ENCODE measurements at regions not wholly inside any gene's neighbourhood (a gene's known extent, or its start where the extent isn't known, plus 50 kb on each side); places are given as distances from the start of the nearest gene placed in this dataset.

DNA sequence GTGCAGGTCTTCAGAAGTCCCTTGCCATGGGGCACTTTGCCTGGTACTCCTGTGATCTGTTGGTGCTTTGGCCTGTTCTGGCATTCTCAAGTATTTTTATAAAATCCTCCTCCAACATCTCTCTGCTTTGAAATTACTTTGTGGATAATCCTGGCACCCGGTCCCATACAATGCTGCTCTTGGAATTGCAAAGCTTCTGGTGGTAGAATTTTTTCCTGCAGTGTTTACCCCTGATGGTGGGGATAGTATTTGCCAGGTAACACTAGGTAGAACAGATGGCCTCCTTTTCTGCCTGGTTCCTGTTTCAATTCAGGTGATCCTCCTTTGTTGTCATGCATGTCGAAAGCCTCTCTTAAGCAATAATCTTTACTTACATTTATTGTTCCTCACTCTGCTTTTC, 109.8 kb upstream of the ATP10B start:
- H2AFZ ChIP-seq (ENCODE audit: control insufficient read depth, low read length): no peak overlapping the region
- H3K9me3 ChIP-seq (ENCODE audit: control insufficient read depth, low read depth, low read length): no peaks in the 10 kb centered on the region
- dilution Hi-C loops (cut with MboI; ENCODE audit: extremely low pct_ligation_motif_present, low sequenced_read_pairs): no loop called here
- no peaks in the 10 kb centered on the region for H4K20me1 ChIP-seq (ENCODE audit: control insufficient read depth, extremely low read depth, insufficient read depth, low read length)
- no peaks in the 10 kb centered on the region for H3K36me3 ChIP-seq (ENCODE audit: control insufficient read depth in 2 of 2, extremely low read depth in 1 of 2, insufficient read depth in 2 of 2, low read length in 2 of 2)
- peaks cover 23% of the 10 kb centered on the region for H3K4me1 ChIP-seq (ENCODE audit: control insufficient read depth, extremely low read depth, insufficient read depth, low read length)
- H3K9me1 ChIP-seq (ENCODE audit: control insufficient read depth, extremely low read depth, insufficient read depth, low read length): no peaks in the 10 kb centered on the region
- no peak for FAIRE-seq
- H3K9ac ChIP-seq (ENCODE audit: control insufficient read depth, extremely low read depth, insufficient read depth, low read length): no peak overlapping the region
- H3K79me2 ChIP-seq (ENCODE audit: control insufficient read depth, insufficient read depth, low read length): no peaks in the 10 kb centered on the region
- H3K27ac ChIP-seq (ENCODE audit: control insufficient read depth, insufficient read depth, low read length): no peak overlapping the region
- no peaks in the 10 kb centered on the region for H3K27me3 ChIP-seq (ENCODE audit: control insufficient read depth, extremely low read depth, insufficient read depth, low read length)
- H3K4me2 ChIP-seq (ENCODE audit: control insufficient read depth, extremely low read depth, insufficient read depth, low read depth, low read length): no peak overlapping the region
- TF ChIP-seq, protein P1, sequence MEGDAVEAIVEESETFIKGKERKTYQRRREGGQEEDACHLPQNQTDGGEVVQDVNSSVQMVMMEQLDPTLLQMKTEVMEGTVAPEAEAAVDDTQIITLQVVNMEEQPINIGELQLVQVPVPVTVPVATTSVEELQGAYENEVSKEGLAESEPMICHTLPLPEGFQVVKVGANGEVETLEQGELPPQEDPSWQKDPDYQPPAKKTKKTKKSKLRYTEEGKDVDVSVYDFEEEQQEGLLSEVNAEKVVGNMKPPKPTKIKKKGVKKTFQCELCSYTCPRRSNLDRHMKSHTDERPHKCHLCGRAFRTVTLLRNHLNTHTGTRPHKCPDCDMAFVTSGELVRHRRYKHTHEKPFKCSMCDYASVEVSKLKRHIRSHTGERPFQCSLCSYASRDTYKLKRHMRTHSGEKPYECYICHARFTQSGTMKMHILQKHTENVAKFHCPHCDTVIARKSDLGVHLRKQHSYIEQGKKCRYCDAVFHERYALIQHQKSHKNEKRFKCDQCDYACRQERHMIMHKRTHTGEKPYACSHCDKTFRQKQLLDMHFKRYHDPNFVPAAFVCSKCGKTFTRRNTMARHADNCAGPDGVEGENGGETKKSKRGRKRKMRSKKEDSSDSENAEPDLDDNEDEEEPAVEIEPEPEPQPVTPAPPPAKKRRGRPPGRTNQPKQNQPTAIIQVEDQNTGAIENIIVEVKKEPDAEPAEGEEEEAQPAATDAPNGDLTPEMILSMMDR (optimal IDR thresholded peaks at IDR 0.05 in 1 of 3, IDR thresholded peaks at IDR 0.05 in 1 of 3, conservative IDR thresholded peaks at IDR 0.05 in 1 of 3; ENCODE audit: extremely low read depth in 1 of 3, insufficient read depth in 2 of 3, low read length in 3 of 3): no peak
- no peak for TF ChIP-seq EZH2 (IDR thresholded peaks at IDR 0.05; ENCODE audit: low read length)
- no peak overlapping the region for H3K4me3 ChIP-seq (ENCODE audit: control insufficient read depth in 2 of 3, extremely low read depth in 1 of 3, insufficient read depth in 2 of 3, low read depth in 1 of 3, low read length in 3 of 3)
- DNase-seq (ENCODE audit: low read depth, low spot score): no peak

DNA sequence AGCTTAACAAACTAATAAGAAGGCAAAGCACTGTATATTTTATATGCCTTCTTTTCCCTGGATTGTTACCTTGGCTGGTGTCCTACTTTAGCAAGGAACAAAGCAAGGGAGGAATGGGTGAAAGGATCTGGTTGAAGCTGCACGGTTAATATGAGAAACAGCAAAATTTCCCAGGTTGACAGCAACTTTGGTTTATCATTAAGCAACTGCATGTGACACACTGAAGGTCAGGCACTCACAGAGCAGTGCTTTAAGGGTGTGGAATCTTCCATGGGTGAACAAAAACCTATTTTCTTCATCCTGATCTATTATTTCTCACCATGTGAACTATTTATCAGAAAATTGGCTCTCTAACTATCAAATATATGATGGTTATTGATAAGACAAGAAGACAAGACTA, 109.0 kb upstream of the ATP10B start:
- Histone ChIP-seq H3K4me2 (ENCODE audit: control insufficient read depth, extremely low read depth, insufficient read depth, low read depth, low read length) (no peak overlapping the region), H2AFZ (ENCODE audit: control insufficient read depth, low read length) (no peak overlapping the region), H3K4me3 (ENCODE audit: control insufficient read depth in 2 of 3, extremely low read depth in 1 of 3, insufficient read depth in 2 of 3, low read depth in 1 of 3, low read length in 3 of 3) (no peak overlapping the region), H3K27ac (ENCODE audit: control insufficient read depth, insufficient read depth, low read length) (no peak overlapping the region), H4K20me1 (ENCODE audit: control insufficient read depth, extremely low read depth, insufficient read depth, low read length) (no peaks in the 10 kb centered on the region), H3K9me3 (ENCODE audit: control insufficient read depth, low read depth, low read length) (no peaks in the 10 kb centered on the region), H3K79me2 (ENCODE audit: control insufficient read depth, insufficient read depth, low read length) (no peaks in the 10 kb centered on the region), H3K36me3 (ENCODE audit: control insufficient read depth in 2 of 2, extremely low read depth in 1 of 2, insufficient read depth in 2 of 2, low read length in 2 of 2) (no peaks in the 10 kb centered on the region), H3K9ac (ENCODE audit: control insufficient read depth, extremely low read depth, insufficient read depth, low read length) (no peak overlapping the region), H3K4me1 (ENCODE audit: control insufficient read depth, extremely low read depth, insufficient read depth, low read length) (peaks cover 23% of the 10 kb centered on the region), H3K9me1 (ENCODE audit: control insufficient read depth, extremely low read depth, insufficient read depth, low read length) (no peaks in the 10 kb centered on the region), H3K27me3 (ENCODE audit: control insufficient read depth, extremely low read depth, insufficient read depth, low read length) (no peaks in the 10 kb centered on the region)
- FAIRE-seq (no peak), DNase-seq (ENCODE audit: low read depth, low spot score) (no peak)
- dilution Hi-C loops (cut with MboI; ENCODE audit: extremely low pct_ligation_motif_present, low sequenced_read_pairs): no loop called here
- TF ChIP-seq EZH2 (IDR thresholded peaks at IDR 0.05; ENCODE audit: low read length): no peak
- TF ChIP-seq, protein P1 (optimal IDR thresholded peaks at IDR 0.05 in 1 of 3, IDR thresholded peaks at IDR 0.05 in 1 of 3, conservative IDR thresholded peaks at IDR 0.05 in 1 of 3; ENCODE audit: extremely low read depth in 1 of 3, insufficient read depth in 2 of 3, low read length in 3 of 3): no peak

Measured in keratinocyte (primary cell).